H1 (cell line): ENCODE measurements at regions not wholly inside any gene's neighbourhood (a gene's known extent, or its start where the extent isn't known, plus 50 kb on each side); places are given as distances from the start of the nearest gene placed in this dataset.

Experiments used
- CREB1 ChIP-seq: IDR thresholded peaks from 2 replicates; pipeline ENCODE4 v1.6.1; 2012; ENCODE audit warnings: inconsistent platforms
- PHF8 ChIP-seq: fragments of 200-600 bp; sonication (generic); conservative IDR thresholded peaks from 2 replicates; pipeline ENCODE4 v1.7.1; 2012; ENCODE audit warnings: low read depth, mild to moderate bottlenecking, inconsistent platforms, low read length, moderate library complexity
- RAD21 ChIP-seq, 2 experiments: IDR thresholded peaks in 1 of 2; conservative IDR thresholded peaks in 1 of 2; 2 replicates each; pipeline ENCODE4 v1.6.1; 2011; ENCODE audit warnings: low read depth in 2 of 2, low read length in 2 of 2, improper control_type of control experiment in 1 of 2, inconsistent platforms in 1 of 2, mild to moderate bottlenecking in 1 of 2, moderate library complexity in 1 of 2
- ZNF274 ChIP-seq: IDR thresholded peaks from 2 replicates; pipeline ENCODE4 v1.7.0; 2012; ENCODE audit warnings: low read length, borderline replicate concordance; ENCODE audit errors: extremely low read depth
- TF ChIP-seq, protein P1 (sequence below): IDR thresholded peaks from 2 replicates; pipeline ENCODE4 v1.6.1; 2012; ENCODE audit warnings: low read length, inconsistent platforms

DNA sequence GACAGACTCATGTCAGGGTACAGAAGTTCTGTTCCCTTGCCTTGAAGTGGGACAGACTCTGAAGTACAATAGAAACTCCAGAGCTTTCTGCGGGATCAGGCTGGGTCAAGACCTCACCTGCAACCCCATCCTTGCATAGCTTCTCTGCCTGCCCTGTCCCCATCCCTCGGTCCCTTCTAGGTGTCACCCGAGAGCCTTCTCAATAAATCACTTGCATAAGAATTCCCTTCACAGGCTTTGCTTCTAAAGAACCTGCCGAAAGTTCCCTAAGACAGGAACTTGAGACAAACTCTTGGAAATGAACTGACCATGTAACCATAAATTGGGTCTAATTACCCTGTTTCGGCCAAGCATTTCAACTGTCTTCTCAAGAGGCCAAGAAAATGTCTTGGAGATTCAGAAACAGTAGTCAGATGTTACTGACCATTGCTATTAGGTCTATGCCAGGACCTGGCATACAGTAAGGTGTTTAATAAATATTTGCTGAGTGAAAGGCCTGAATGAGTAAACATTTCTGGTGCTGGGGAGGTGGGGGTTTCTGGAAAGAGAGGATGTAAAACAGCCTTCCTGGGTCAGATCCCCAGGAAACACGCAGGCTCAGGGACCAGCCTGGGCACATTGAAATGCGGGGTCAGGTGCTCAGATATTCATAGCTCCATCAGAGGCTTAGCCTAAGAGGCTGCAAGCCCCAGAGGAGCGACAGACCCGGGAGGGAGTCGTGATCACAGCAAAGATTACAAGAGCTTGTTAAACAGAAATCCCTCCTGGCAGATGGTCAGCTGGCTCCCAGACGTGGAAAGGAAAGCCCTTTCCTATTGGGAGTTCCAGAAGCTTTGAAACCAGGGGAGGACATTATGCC, 226.2 kb upstream of the LHX5 start (continued):
- TF ChIP-seq ZNF274 (no peak), CREB1 (no peak), RAD21 (IDR thresholded peaks at IDR 0.05 in 1 of 2, conservative IDR thresholded peaks at IDR 0.05 in 1 of 2; ENCODE audit: low read depth in 2 of 2, low read length in 2 of 2) (no peak), PHF8 (no peak)
- TF ChIP-seq, protein P1, sequence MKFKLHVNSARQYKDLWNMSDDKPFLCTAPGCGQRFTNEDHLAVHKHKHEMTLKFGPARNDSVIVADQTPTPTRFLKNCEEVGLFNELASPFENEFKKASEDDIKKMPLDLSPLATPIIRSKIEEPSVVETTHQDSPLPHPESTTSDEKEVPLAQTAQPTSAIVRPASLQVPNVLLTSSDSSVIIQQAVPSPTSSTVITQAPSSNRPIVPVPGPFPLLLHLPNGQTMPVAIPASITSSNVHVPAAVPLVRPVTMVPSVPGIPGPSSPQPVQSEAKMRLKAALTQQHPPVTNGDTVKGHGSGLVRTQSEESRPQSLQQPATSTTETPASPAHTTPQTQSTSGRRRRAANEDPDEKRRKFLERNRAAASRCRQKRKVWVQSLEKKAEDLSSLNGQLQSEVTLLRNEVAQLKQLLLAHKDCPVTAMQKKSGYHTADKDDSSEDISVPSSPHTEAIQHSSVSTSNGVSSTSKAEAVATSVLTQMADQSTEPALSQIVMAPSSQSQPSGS, result no peak
